ENCODE measurements at regions not wholly inside any gene's neighbourhood (a gene's known extent, or its start where the extent isn't known, plus 50 kb on each side); places are given as distances from the start of the nearest gene placed in this dataset.

DNA sequence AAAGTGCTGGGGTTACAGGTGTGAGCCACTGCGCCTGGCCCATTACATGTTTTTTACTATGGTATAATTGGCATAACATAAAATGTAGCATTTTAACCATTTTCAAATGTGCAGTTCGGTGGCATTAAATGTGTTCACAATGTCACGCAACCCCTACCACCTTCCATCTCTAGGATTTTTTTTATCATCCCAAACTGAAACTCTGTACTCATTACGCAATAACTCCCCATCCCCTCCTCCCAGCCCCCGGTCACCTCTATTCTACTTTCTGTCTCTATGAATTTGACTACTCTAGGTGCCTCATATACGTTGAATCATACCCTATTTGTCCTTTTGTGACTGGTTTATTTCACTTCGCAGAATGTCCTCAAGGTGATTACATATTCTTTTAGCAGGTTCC, 233.1 kb upstream of the ARID1B start:
- H3K4me3 Mint-ChIP-seq (ENCODE audit: low read depth) = no peak overlapping the region
- intact Hi-C loops (cut with micrococcal nuclease) = no loop called here
- H3K27ac Mint-ChIP-seq = no peak overlapping the region
- no peaks in the 10 kb centered on the region for H3K4me1 Mint-ChIP-seq (ENCODE audit: low read depth)
- DNase-seq (ENCODE audit: low spot score) = no peak
- no peaks in the 10 kb centered on the region for H3K9me3 Mint-ChIP-seq
- H3K27me3 Mint-ChIP-seq (ENCODE audit: low read depth) = no peaks in the 10 kb centered on the region
- no peaks in the 10 kb centered on the region for H3K36me3 Mint-ChIP-seq (ENCODE audit: low read depth)

DNA sequence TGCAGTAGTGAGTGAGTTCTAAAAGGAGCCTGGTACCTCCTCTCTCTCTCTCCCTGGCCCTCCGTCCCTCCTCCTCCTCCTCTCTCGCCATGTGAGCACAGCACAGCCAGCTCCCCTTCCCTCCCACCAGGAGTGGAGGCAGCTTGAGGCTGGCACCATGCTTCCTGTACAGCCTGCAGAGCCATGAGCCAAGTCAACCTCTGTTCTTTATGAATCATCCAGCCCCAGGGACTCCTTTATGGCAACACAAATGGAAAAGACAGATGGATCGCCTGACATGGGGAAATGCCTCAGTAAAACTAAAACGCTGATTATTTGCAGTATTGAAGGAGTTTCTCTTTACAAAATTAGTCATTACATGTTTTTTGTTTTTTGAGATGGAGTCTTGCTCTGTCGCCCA, 233.7 kb upstream of the ARID1B start:
- intact Hi-C loops (cut with micrococcal nuclease) = no loop called here

DNA sequence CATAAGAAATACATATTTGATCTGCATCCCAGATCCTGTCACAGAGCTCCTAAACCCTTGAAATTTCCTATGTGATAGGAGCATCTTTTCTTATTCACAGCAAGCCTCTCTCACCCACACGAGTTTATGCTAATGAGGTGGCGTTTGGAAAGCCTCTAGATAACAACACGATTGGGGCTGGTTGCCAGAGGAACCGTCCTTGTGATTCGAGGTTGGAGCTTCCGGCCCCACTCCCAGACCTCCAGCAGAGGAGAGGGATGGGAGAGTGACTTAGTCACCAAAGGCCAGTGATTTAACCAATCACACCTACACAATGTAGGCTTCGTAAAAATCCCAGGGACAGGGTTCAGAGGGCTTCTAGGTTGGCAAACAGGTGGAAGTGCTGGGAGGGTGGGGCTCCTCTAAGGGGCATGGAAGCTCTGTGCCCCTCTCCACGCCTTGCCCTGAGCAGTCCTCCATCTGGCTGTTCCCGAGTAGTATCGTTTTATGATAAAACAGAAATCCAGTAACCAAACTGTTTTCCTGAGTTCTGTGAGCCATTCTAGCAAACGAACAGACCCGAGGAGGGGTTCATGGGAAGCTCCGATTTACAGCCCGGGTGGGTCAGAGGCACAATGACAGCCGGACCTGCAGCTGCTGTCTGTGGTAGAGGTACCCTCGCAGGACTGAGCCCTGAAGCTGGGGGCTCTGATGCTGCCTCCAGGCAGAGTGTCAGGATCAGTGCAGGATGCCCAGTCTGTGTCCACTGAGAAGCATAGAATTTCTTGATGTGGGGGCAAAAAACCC, 238.1 kb upstream of the ARID1B start:
- Mint-ChIP-seq H3K27me3 (ENCODE audit: low read depth) (no peaks in the 10 kb centered on the region), H3K9me3 (no peaks in the 10 kb centered on the region), H3K36me3 (ENCODE audit: low read depth) (no peaks in the 10 kb centered on the region), H3K4me1 (ENCODE audit: low read depth) (no peaks in the 10 kb centered on the region), H3K4me3 (ENCODE audit: low read depth) (no peak overlapping the region), H3K27ac (no peak overlapping the region)
- no peak for DNase-seq (ENCODE audit: low spot score)
- intact Hi-C loops (cut with micrococcal nuclease) = no loop called here

More for the DNA sequence above, 233.7 kb upstream of the ARID1B start:
- DNase-seq (ENCODE audit: low spot score) = no peak
- H3K4me1 Mint-ChIP-seq (ENCODE audit: low read depth) = no peaks in the 10 kb centered on the region
- no peaks in the 10 kb centered on the region for H3K27me3 Mint-ChIP-seq (ENCODE audit: low read depth)
- no peak overlapping the region for H3K27ac Mint-ChIP-seq
- H3K36me3 Mint-ChIP-seq (ENCODE audit: low read depth) = no peaks in the 10 kb centered on the region
- no peaks in the 10 kb centered on the region for H3K9me3 Mint-ChIP-seq
- no peak overlapping the region for H3K4me3 Mint-ChIP-seq (ENCODE audit: low read depth)

DNA sequence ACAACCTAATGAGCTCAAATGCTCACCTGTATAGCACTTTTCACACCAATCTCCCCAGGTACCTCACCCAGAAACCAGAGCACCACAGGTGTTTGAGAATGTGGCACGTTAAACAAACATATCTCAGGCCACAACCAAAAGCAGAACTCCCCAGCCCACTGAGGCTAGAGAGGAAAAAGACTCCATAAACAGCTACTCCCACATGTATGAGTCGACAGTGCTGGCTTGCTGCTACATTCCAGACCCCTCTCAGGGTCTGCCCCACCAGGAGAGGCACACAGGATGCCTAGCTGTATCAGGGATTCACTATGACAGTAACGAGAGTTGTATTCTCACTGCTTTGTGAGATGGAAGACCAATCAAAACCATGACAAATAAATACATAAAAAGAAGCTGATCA, 242.6 kb upstream of the ARID1B start:
- intact Hi-C loops (cut with micrococcal nuclease) = no loop called here
- Mint-ChIP-seq H3K4me3 (ENCODE audit: low read depth) (no peak overlapping the region), H3K36me3 (ENCODE audit: low read depth) (no peaks in the 10 kb centered on the region), H3K9me3 (no peaks in the 10 kb centered on the region), H3K27me3 (ENCODE audit: low read depth) (no peaks in the 10 kb centered on the region), H3K27ac (no peak overlapping the region), H3K4me1 (ENCODE audit: low read depth) (no peaks in the 10 kb centered on the region)
- no peak for DNase-seq (ENCODE audit: low spot score)

DNA sequence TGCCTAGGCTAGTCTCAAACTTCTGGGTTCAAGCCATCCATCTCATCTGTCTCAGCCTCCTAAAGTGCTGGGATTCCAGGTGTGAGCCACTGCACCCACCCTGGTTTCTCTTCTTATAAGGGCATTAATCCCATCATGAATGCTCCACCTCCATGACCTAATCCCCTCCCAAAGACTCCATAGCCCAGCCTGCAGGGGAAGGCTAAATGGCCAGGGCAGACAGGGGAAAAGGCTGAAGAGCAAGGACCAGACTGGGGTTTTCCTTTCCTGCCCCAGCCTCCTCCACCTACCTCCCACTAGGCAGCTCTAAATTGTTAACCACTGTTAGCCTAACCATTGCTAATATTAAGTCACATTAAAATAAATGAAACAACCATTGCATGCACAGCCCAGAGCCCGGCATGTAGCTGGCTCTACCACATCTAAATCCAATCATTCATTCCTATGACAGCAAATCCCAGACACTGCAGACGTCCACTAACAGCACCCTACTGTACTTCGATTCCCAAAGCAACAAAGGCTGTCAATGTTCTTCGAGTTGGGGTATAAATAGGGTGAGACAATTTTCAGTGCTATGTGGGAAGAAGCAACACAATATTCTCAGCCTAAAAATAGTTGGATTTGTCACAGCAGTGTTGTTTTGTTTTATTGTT, 243.2 kb upstream of the ARID1B start:
- intact Hi-C loops (cut with micrococcal nuclease) = no loop called here
- no peaks in the 10 kb centered on the region for H3K9me3 Mint-ChIP-seq
- no peaks in the 10 kb centered on the region for H3K4me1 Mint-ChIP-seq (ENCODE audit: low read depth)
- H3K27me3 Mint-ChIP-seq (ENCODE audit: low read depth) = no peaks in the 10 kb centered on the region
- DNase-seq (ENCODE audit: low spot score) = no peak
- no peak overlapping the region for H3K4me3 Mint-ChIP-seq (ENCODE audit: low read depth)
- no peak overlapping the region for H3K27ac Mint-ChIP-seq
- H3K36me3 Mint-ChIP-seq (ENCODE audit: low read depth) = no peaks in the 10 kb centered on the region

DNA sequence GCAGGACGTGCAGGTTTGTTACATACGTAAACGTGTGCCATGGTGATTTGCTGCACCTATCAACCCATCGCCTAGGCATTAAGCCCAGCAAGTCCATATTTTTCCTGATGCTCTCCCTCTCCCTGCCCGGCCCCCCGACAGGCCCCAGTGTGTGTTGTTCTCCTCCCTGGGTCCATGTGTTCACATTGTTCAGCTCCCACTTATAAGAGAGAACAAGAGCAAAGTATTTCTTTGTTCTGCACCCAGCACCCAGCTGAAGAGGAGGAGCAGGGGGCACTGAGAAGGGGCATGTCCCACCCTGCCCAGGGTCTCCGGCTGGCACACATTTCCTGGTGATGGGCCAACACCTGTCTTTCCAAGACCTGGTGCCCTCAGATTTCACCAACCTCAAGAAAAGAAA, 251.1 kb upstream of the ARID1B start:
- H3K27me3 Mint-ChIP-seq (ENCODE audit: low read depth) = no peaks in the 10 kb centered on the region
- H3K4me3 Mint-ChIP-seq (ENCODE audit: low read depth) = no peak overlapping the region
- no peaks in the 10 kb centered on the region for H3K4me1 Mint-ChIP-seq (ENCODE audit: low read depth)
- no peaks in the 10 kb centered on the region for H3K36me3 Mint-ChIP-seq (ENCODE audit: low read depth)
- no peak for DNase-seq (ENCODE audit: low spot score)
- H3K9me3 Mint-ChIP-seq = no peaks in the 10 kb centered on the region
- intact Hi-C loops (cut with micrococcal nuclease) = no loop called here
- H3K27ac Mint-ChIP-seq = no peak overlapping the region

DNA sequence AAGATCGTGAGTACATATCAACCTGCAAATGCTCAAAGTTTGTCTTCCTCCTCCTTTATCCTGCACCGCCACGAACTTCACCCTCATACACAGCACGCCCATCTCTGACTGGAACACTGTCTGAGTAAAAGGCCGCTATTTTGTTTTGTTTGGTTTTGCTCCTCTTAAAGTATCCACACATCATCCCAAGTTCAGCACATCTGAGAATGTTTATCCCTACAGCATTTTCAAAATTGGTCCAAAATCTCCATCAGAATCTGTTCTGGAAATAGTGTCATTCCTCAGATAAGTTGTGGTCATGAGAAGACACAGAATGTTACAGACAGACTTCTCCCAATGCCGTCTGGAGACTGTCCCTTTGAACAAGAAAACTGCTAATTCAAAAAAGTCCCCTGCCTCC, 251.6 kb upstream of the ARID1B start:
- H3K36me3 Mint-ChIP-seq (ENCODE audit: low read depth) = no peaks in the 10 kb centered on the region
- H3K4me1 Mint-ChIP-seq (ENCODE audit: low read depth) = no peaks in the 10 kb centered on the region
- H3K9me3 Mint-ChIP-seq = no peaks in the 10 kb centered on the region
- H3K27me3 Mint-ChIP-seq (ENCODE audit: low read depth) = no peaks in the 10 kb centered on the region
- H3K4me3 Mint-ChIP-seq (ENCODE audit: low read depth) = no peak overlapping the region
- no peak for DNase-seq (ENCODE audit: low spot score)
- H3K27ac Mint-ChIP-seq = no peak overlapping the region
- intact Hi-C loops (cut with micrococcal nuclease) = no loop called here

DNA sequence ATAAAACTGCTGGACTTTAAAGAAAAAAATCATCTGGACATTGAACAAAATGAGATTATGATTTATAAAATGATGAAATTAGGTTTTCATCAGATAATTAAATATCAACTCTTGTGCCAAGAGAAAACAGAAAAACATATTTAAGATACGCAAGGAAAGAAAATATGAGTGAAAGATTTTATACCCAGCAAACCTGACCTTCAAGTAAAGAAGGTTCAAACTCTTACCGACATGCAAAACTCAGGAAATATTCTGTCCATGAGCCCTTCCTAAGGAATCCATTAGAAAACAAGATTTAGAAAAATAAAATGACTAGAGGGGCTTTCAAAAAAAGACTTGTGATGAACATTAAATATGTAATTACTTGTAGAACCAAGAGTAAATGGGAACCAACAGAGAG, 257.2 kb upstream of the ARID1B start:
- H3K4me3 Mint-ChIP-seq (ENCODE audit: low read depth) = no peak overlapping the region
- no peaks in the 10 kb centered on the region for H3K27me3 Mint-ChIP-seq (ENCODE audit: low read depth)
- no peaks in the 10 kb centered on the region for H3K4me1 Mint-ChIP-seq (ENCODE audit: low read depth)
- no peak overlapping the region for H3K27ac Mint-ChIP-seq
- H3K36me3 Mint-ChIP-seq (ENCODE audit: low read depth) = no peaks in the 10 kb centered on the region
- peaks cover 5% of the 10 kb centered on the region for H3K9me3 Mint-ChIP-seq
- intact Hi-C loops (cut with micrococcal nuclease) = no loop called here
- DNase-seq (ENCODE audit: low spot score) = no peak

DNA sequence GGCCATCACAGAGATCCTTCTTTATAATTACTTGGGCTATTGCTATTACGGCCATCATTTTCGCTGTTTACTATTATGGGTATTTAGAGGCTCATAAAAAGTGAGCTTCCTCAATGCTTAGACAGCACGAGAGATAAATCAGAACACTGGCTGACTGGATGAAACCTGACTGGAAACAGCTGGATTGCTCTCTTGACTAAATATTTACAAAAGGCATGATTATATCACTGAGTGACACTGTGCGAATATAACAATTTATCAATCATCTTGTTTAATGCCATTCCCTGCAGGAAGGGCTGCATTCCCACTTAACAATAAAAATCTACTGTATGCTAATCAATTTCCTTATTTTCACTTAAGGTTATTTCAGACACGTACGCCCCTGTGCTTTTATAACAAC, 260.1 kb upstream of the ARID1B start:
- no peak for DNase-seq (ENCODE audit: low spot score)
- Mint-ChIP-seq H3K27me3 (ENCODE audit: low read depth) (peaks cover 3% of the 10 kb centered on the region), H3K36me3 (ENCODE audit: low read depth) (no peaks in the 10 kb centered on the region), H3K4me3 (ENCODE audit: low read depth) (no peak overlapping the region), H3K27ac (no peak overlapping the region), H3K9me3 (peaks cover 5% of the 10 kb centered on the region), H3K4me1 (ENCODE audit: low read depth) (no peaks in the 10 kb centered on the region)
- intact Hi-C loops (cut with micrococcal nuclease) = no loop called here

DNA sequence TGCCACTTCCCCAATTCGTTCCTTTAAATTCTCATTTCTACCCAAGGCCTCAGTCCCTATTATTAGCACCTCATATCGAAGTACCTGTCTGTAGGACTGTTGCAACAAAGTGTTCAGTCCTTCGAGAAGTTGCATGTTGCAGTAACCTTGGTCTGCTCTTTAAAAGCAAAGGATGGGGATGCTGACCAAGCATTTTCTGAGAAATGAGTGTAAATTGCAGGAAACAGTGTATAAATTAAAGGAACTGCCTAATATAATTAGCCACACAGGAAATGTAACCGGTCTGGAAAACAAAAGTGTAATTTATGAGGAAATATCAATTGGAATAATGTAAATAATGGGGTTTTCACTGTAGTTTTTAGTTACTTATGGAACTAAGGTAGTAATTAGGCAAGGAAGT, 261.9 kb upstream of the ARID1B start:
- no peaks in the 10 kb centered on the region for H3K4me1 Mint-ChIP-seq (ENCODE audit: low read depth)
- no peak for DNase-seq (ENCODE audit: low spot score)
- H3K36me3 Mint-ChIP-seq (ENCODE audit: low read depth) = no peaks in the 10 kb centered on the region
- peaks cover 5% of the 10 kb centered on the region for H3K27me3 Mint-ChIP-seq (ENCODE audit: low read depth)
- H3K27ac Mint-ChIP-seq = no peak overlapping the region
- H3K4me3 Mint-ChIP-seq (ENCODE audit: low read depth) = no peak overlapping the region
- intact Hi-C loops (cut with micrococcal nuclease) = no loop called here
- H3K9me3 Mint-ChIP-seq = peaks cover 4% of the 10 kb centered on the region

DNA sequence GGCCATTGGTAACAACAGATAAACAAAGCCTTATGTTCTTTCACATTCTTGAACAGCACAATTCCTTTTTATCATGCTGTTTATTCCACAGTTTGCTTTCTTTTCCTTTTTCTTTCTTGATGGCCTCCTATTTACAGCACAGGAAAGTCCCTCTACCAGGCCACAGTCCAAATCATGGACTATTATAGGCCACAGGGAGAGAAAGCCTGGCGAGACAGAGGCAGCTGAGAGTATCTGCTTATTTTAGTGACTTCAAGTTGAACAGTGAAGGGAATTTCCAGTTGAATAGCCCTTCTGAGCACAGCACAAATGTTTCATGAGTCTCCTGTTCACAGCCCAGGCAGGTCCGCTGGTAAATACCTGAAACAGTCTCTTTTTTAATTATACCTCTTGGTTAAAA, 263.7 kb upstream of the ARID1B start:
- Mint-ChIP-seq H3K4me1 (ENCODE audit: low read depth) (no peaks in the 10 kb centered on the region), H3K9me3 (no peaks in the 10 kb centered on the region), H3K36me3 (ENCODE audit: low read depth) (no peaks in the 10 kb centered on the region), H3K27ac (no peak overlapping the region), H3K4me3 (ENCODE audit: low read depth) (no peak overlapping the region), H3K27me3 (ENCODE audit: low read depth) (peaks cover 6% of the 10 kb centered on the region)
- intact Hi-C loops (cut with micrococcal nuclease) = no loop called here
- no peak for DNase-seq (ENCODE audit: low spot score)

DNA sequence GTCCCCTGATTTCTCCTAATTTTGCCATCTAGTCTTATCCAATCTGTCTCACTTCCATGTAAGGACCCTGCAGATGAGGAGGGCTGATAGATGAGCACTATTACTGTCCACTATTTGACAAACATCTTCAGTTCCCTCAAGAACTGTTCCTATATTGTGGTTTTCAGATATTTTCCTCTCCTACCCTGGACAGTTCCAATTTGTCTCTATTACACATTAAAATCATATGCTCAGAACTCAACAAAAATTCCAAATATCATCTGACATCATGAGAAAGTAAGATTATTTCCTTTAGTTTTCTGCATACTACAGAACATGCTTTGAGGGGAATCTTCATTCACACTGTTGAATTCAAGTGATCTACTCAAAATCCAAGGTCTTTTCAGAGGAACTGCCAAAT, 265.6 kb upstream of the ARID1B start:
- no peak for DNase-seq (ENCODE audit: low spot score)
- Mint-ChIP-seq H3K27me3 (ENCODE audit: low read depth) (peaks cover 6% of the 10 kb centered on the region), H3K4me1 (ENCODE audit: low read depth) (no peaks in the 10 kb centered on the region), H3K27ac (no peak overlapping the region), H3K36me3 (ENCODE audit: low read depth) (no peaks in the 10 kb centered on the region), H3K4me3 (ENCODE audit: low read depth) (no peak overlapping the region), H3K9me3 (no peaks in the 10 kb centered on the region)
- intact Hi-C loops (cut with micrococcal nuclease) = no loop called here

DNA sequence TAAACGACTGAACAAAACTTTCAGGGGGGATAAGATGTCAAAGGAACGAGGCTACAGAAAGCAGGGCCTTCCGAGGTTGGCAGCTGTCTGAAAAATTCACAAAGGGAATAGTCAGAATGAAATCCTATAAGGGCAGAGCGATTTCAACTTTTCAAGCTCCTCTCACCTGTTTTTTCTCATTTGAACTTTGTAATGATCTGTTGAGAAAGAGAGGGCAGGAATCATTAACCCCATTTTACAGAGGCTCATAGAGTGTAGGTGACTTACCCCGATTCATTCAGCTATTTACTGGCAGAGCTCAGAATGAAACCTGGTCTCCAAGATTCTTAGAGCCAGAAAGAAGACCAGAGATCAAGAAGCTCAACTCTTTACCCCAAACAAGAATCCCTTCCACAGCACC, 266.1 kb upstream of the ARID1B start:
- Mint-ChIP-seq H3K27me3 (ENCODE audit: low read depth) (peaks cover 6% of the 10 kb centered on the region), H3K4me3 (ENCODE audit: low read depth) (no peak overlapping the region), H3K27ac (no peak overlapping the region), H3K36me3 (ENCODE audit: low read depth) (no peaks in the 10 kb centered on the region), H3K9me3 (no peaks in the 10 kb centered on the region), H3K4me1 (ENCODE audit: low read depth) (no peaks in the 10 kb centered on the region)
- intact Hi-C loops (cut with micrococcal nuclease) = no loop called here
- DNase-seq (ENCODE audit: low spot score) = no peak

All from activated T-helper 2 cell treated with anti-CD3 and anti-CD28 coated beads, Interferon-gamma antibody, Interleukin-2, Interleukin-4, amounts not matched to agents 10 μg/mL and 5 μg/mL and 100 μg/mL, durations not matched to agents 14 hours and 24 hours and 36 hours (primary cell).